Esophagus (tissue), 2 donors: ENCODE measurements at regions not wholly inside any gene's neighbourhood (a gene's known extent, or its start where the extent isn't known, plus 50 kb on each side); places are given as distances from the start of the nearest gene placed in this dataset.

Experiments
- H3K27ac ChIP-seq, 2 donors: one replicate each; pipeline ENCODE4 v1.5.1; 2013; ENCODE audit warnings: low read depth in 2 of 2, mild to moderate bottlenecking in 2 of 2, inconsistent platforms in 1 of 2, low read length in 1 of 2, moderate library complexity in 1 of 2
- H3K27me3 ChIP-seq, 2 donors: one replicate each; pipeline ENCODE4 v1.6.1; 2013; ENCODE audit warnings: low read length in 2 of 2, control low read depth in 1 of 2, mild to moderate bottlenecking in 1 of 2; ENCODE audit not compliant: insufficient read depth in 2 of 2, control insufficient read depth in 1 of 2
- H3K36me3 ChIP-seq, 2 donors: one replicate each; pipeline ENCODE4 v1.6.1; 2013; ENCODE audit warnings: low read length in 1 of 2; ENCODE audit not compliant: control insufficient read depth in 2 of 2, insufficient read depth in 2 of 2
- H3K4me1 ChIP-seq, 2 donors: one replicate each; pipeline ENCODE4 v1.6.1; 2013; ENCODE audit warnings: low read length in 1 of 2; ENCODE audit not compliant: control insufficient read depth in 2 of 2, insufficient read depth in 2 of 2
- H3K4me3 ChIP-seq, 2 donors: one replicate each; pipeline ENCODE4 v1.5.1; 2013; ENCODE audit warnings: low read length in 2 of 2, mild to moderate bottlenecking in 2 of 2, low read depth in 1 of 2, moderate library complexity in 1 of 2
- H3K9me3 ChIP-seq, 2 donors: one replicate each; pipeline ENCODE4 v1.6.1; 2013; ENCODE audit warnings: mild to moderate bottlenecking in 2 of 2, low read depth in 1 of 2, low read length in 1 of 2, moderate library complexity in 1 of 2; ENCODE audit not compliant: control insufficient read depth in 2 of 2, insufficient read depth in 1 of 2
- WGBS, 2 donors: extraction: QIAGEN DNeasy Blood & Tissue Kit; methylation state at CpG; one replicate each; pipeline ENCODE4 v1.1.7; 2013; 5-methylcytosine and 5-hydroxymethylcytosine counted together
- donor health status: healthy with polysubstance abuse.
- donor health status: Bipolar disorder and iron deficiency.

DNA sequence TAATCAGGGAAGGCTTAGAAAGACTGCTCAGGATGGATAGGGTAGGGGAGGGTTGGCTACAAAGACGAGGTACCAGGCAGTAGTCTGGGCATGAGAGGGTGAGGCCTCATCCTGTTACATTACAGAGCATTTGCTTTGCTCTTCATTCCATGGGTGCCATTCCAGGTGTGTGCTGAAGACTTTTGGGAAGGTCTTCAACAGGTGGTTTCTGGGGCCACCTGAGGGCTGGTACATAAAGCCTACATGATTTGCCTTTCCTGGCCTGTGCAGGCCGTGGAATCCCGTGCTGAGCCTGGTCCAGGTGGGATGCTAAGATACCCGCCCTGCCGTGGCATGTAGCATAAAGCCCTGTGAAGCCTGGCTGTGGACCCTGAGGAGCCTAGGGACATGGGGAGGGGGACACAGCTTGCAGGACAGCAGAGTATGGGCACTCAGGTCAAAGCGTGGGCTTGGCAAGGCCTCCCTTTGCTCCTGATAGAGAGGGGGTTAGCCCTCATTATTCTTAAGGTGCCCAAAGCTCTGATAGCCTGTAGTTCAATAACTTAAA lies 55.6 kb upstream of the ZNF536 start:
- WGBS, 2 donors: 82 to 90% methylated on average over 6 of the region's 6 CpGs
- H3K27me3 ChIP-seq: no peaks in the 10 kb centered on the region
- no peaks in the 10 kb centered on the region for H3K9me3 ChIP-seq
- H3K27ac ChIP-seq: no peak overlapping the region
- H3K4me3 ChIP-seq: no peak overlapping the region
- no peaks in the 10 kb centered on the region for H3K4me1 ChIP-seq
- no peaks in the 10 kb centered on the region for H3K36me3 ChIP-seq

DNA sequence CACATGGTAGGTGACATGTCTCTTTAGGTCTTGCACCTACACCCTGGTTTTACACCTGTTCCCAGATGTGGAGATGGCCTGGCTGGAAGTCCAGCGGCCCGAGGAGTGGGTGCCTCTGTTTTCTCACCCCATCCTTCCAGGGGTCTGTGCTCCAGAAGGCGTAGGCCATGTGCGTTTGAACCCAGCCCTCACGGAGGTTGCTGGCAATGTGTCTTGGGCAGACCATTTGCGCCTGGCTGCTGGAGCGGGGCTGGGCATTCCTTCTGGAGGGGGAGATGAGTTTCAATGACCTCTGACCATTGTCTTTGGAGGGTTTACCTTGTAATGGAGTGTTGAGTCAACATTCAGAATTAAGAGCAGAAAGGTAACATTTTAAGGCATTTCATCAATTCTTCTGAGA lies 54.8 kb upstream of the ZNF536 start:
- Histone ChIP-seq H3K27me3 (no peaks in the 10 kb centered on the region), H3K27ac (no peak overlapping the region), H3K4me3 (no peak overlapping the region), H3K4me1 (no peaks in the 10 kb centered on the region), H3K9me3 (no peaks in the 10 kb centered on the region), H3K36me3 (no peaks in the 10 kb centered on the region)
- 66 to 70% methylated on average over 7 of the region's 7 CpGs for WGBS, 2 donors

DNA sequence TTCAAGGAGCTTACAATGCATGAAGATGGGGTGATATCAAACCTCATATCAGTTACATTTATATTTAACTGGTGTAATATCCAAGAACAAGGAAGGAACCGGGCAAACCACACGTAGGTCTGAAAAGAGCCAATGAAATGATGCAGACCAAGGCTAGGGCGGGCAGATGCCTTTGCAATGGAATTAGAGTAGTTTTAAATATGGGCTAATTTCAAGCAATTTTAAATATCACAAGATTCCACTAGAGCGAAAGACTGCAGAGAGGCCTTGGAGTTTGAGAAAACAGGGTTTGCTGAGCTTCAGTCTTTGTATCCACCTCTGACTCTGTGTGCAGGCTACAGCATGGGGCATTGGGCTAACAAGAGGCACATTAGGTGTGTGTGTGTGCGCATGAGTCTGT lies 53.9 kb upstream of the ZNF536 start:
- 88% methylated on average over 5 of the region's 5 CpGs for whole genome bisulfite sequencing, 2 donors
- Histone ChIP-seq H3K27me3 (no peaks in the 10 kb centered on the region), H3K4me1 (no peaks in the 10 kb centered on the region), H3K27ac (no peak overlapping the region), H3K36me3 (no peaks in the 10 kb centered on the region), H3K9me3 (no peaks in the 10 kb centered on the region), H3K4me3 (no peak overlapping the region)

DNA sequence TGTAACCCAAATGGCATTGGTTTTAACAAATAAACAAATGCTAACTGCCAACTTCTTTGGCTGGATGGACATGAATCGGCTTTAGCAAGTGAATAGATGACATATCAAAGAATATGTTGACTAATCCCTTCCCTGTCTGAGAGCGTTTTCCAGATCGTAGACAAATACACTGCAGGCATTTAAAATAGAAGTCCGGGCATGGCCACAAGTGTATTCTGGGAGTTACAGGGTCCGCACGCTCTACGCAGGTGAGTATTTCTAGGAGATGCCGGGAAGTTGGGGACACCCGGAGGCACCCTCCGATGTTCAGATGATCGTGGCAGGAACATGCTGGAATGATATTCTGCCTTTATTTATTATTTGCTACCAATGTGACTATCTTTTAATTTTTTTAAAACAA lies 53.2 kb upstream of the ZNF536 start:
- no peaks in the 10 kb centered on the region for H3K36me3 ChIP-seq
- no peaks in the 10 kb centered on the region for H3K27me3 ChIP-seq
- H3K4me3 ChIP-seq: no peak overlapping the region
- no peaks in the 10 kb centered on the region for H3K9me3 ChIP-seq
- 76 to 80% methylated on average over 11 of the region's 11 CpGs for WGBS, 2 donors
- no peaks in the 10 kb centered on the region for H3K4me1 ChIP-seq
- H3K27ac ChIP-seq: no peak overlapping the region

DNA sequence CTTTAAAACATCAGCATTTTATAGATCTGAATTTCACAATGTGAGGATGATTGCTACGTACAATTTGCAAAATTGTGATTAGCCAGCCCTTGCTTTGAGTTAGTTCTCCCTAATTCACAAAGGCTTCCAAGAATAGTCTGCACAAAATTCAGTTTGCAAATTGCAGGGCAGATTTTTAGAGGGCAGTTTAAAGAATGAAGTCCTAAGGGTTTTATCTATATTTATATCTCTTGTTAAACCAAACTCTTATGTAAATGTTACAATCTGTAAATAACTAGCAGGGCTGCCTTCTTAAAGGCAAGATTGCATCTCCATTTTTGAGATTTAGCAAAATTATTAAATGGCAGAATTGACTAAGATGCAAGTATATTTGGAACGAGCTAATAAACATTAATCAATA lies 52.8 kb upstream of the ZNF536 start:
- H3K4me1 ChIP-seq: no peaks in the 10 kb centered on the region
- 70 to 72% methylated on average over 2 of the region's 2 CpGs for WGBS, 2 donors
- no peaks in the 10 kb centered on the region for H3K36me3 ChIP-seq
- H3K9me3 ChIP-seq: no peaks in the 10 kb centered on the region
- H3K27ac ChIP-seq: no peak overlapping the region
- no peaks in the 10 kb centered on the region for H3K27me3 ChIP-seq
- H3K4me3 ChIP-seq: no peak overlapping the region

DNA sequence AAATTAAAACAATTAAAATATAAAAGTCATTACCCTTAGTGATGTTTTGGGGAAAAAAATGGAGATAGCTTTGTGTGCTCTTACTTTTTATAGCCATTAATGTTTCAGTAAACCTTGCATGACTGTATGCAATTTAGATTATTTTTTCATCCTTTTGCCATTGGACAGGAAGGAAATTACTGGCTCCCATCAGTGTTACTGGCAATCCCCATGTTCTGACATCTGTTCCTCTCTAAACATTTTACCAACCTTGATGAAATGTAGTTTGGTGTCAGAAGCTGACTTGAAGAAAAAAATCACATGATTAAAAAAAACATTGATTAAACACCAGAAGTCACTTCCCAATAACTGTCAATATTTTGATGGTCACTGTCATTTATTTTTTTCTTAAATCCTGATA lies 52.3 kb upstream of the ZNF536 start:
- no peaks in the 10 kb centered on the region for H3K4me1 ChIP-seq
- H3K27me3 ChIP-seq: no peaks in the 10 kb centered on the region
- no peaks in the 10 kb centered on the region for H3K9me3 ChIP-seq
- no peak overlapping the region for H3K4me3 ChIP-seq
- no peak overlapping the region for H3K27ac ChIP-seq
- no peaks in the 10 kb centered on the region for H3K36me3 ChIP-seq

DNA sequence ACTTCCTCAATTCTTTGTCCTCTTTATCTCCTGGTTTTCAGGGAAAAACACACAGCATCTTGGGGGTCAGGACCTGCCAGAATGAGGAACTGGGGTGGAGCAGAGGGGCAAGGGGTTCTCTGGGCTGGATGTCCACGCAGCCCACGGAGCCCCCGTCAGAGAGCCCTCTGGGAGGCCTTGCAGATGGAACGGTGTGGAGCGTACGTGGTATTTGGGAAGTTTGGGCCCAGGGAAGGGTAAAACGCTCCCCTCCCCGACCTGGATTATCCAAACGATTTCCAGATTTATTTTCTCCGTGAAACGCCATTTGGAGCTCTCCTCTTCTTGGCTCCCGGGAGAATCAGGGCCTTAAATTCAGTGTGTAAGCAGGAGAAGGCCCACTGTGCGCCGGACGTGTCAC lies 51.7 kb upstream of the ZNF536 start:
- Histone ChIP-seq H3K4me1 (no peaks in the 10 kb centered on the region), H3K36me3 (no peaks in the 10 kb centered on the region), H3K27ac (no peak overlapping the region), H3K9me3 (no peaks in the 10 kb centered on the region), H3K27me3 (no peaks in the 10 kb centered on the region), H3K4me3 (no peak overlapping the region)
- WGBS, 2 donors: 69 to 77% methylated on average over 15 of the region's 15 CpGs

DNA sequence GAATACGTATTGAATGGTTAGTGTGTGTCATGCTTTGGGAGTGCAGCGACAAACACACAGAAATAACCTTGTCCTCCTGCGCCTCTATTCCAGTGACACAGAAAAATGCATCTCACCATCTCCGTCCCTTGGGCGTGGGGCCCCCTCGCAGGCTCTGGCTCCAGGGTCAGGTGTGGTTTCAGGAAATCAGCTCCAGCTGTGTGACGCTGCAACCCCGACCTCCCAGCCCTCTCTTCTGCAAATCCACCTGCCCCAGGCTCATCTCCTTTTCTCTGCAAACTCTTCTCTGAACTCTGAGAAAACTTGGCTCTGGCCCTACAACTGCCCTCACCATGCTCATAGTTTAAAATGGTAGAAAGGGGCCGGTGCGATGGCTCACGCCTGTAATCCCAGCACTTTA lies 51.3 kb upstream of the ZNF536 start:
- Histone ChIP-seq H3K4me3 (no peak overlapping the region), H3K27ac (no peak overlapping the region), H3K9me3 (no peaks in the 10 kb centered on the region), H3K36me3 (no peaks in the 10 kb centered on the region), H3K27me3 (no peaks in the 10 kb centered on the region), H3K4me1 (peaks cover 0 to 2% of the 10 kb centered on the region in 2 donors)
- 75 to 83% methylated on average over 11 of the region's 11 CpGs for WGBS, 2 donors
